C1 segment of cervical spinal cord (tissue), 14 donors: ENCODE measurements at regions not wholly inside any gene's neighbourhood (a gene's known extent, or its start where the extent isn't known, plus 50 kb on each side); places are given as distances from the start of the nearest gene placed in this dataset.

Experiments used
- DNase-seq, 14 donors: peaks; one replicate each; lab custom pipeline; 2025; lab: John Stamatoyannopoulos, UW

- peak in 7 of 14 donors; percentile 60 to 79 (median 75) for DNase-seq
Measured at GRCh38 chr1:212557739-212558692, 50.5 kb upstream of the ATF3 start.

- peak; percentile 32 to 94 (median 85) for DNase-seq
Measured at GRCh38 chr1:212558693-212559480, 49.7 kb upstream of the ATF3 start.
